SK-N-SH (cell line): ENCODE measurements at regions not wholly inside any gene's neighbourhood (a gene's known extent, or its start where the extent isn't known, plus 50 kb on each side); places are given as distances from the start of the nearest gene placed in this dataset.

Experiments used
- CTCF ChIA-PET: fragments of 300-600, 350-600 bp; formaldehyde crosslinking; extraction: SDS; loops from one replicate; lab custom pipeline; 2021; lab: Yijun Ruan, JAX
- POLR2A ChIA-PET: fragments of 350-600 bp; sonication (Branson Sonifier 250); formaldehyde crosslinking; extraction: SDS; loops from one replicate; lab custom pipeline; 2020; ENCODE audit warnings: antibody characterized with exemption, inconsistent platforms; lab: Yijun Ruan, JAX
- DNase-seq: peaks from one replicate; pipeline ENCODE4 v3.0.0; 2012
- H2AFZ ChIP-seq: fragments of 200-600 bp; sonication (generic); 2 replicates; pipeline ENCODE4 v1.8.1; 2016; ENCODE audit warnings: antibody characterized with exemption, mild to moderate bottlenecking, low read depth
- H3F3A ChIP-seq: fragments of 200-600 bp; sonication (generic); replicated peaks from 2 replicates; pipeline ENCODE3; 2016; ENCODE audit warnings: antibody characterized with exemption, mild to moderate bottlenecking; ENCODE audit not compliant: insufficient read depth
- H3K27ac ChIP-seq, 2 experiments: fragments of 200-500 bp in 1 of 2; fragments of 200-600 bp in 1 of 2; sonication (Bioruptor generic) in 1 of 2; sonication (generic), shearing (Covaris generic) in 1 of 2; 2 replicates each; pipeline versions ENCODE4 v1.5.1 to v1.6.1; 2014 to 2016; ENCODE audit warnings: low read depth in 2 of 2, inconsistent platforms in 1 of 2, low read length in 1 of 2, mild to moderate bottlenecking in 1 of 2, mixed read lengths in 1 of 2
- H3K27me3 ChIP-seq: fragments of 200-600 bp; sonication (generic), shearing (Covaris generic); 2 replicates; pipeline ENCODE4 v1.6.1; 2016; ENCODE audit warnings: mixed run types; ENCODE audit not compliant: insufficient read depth
- H3K36me3 ChIP-seq, 2 experiments: fragments of 200-500 bp in 1 of 2; fragments of 200-600 bp in 1 of 2; sonication (Bioruptor generic) in 1 of 2; sonication (generic) in 1 of 2; replicated peaks in 1 of 2; 2 replicates each; pipeline versions ENCODE3 to v1.5.1; 2014 to 2016; ENCODE audit warnings: low read length in 1 of 2, mild to moderate bottlenecking in 1 of 2; ENCODE audit not compliant: insufficient read depth in 2 of 2, control insufficient read depth in 1 of 2
- H3K4me1 ChIP-seq, 2 experiments: fragments of 200-500 bp in 1 of 2; fragments of 200-600 bp in 1 of 2; sonication (Bioruptor generic) in 1 of 2; sonication (generic), shearing (Covaris generic) in 1 of 2; 2 replicates each; pipeline versions ENCODE4 v1.5.1 to v1.6.1; 2014 to 2016; ENCODE audit warnings: low read depth in 1 of 2, low read length in 1 of 2, mixed run types in 1 of 2; ENCODE audit not compliant: insufficient read depth in 2 of 2, control insufficient read depth in 1 of 2
- H3K4me2 ChIP-seq: fragments of 200-600 bp; sonication (generic), shearing (Covaris generic); 2 replicates; pipeline ENCODE4 v1.6.1; 2017; ENCODE audit warnings: mixed run types
- H3K4me3 ChIP-seq, 2 experiments: fragments of 200-500 bp in 1 of 2; fragments of 200-600 bp in 1 of 2; sonication (Bioruptor generic) in 1 of 2; sonication (generic), shearing (Covaris generic) in 1 of 2; 2 replicates each; pipeline versions ENCODE4 v1.5.1 to v1.8.1; 2014 to 2016; ENCODE audit warnings: low read depth in 2 of 2, inconsistent platforms in 1 of 2, low read length in 1 of 2, mild to moderate bottlenecking in 1 of 2, mixed read lengths in 1 of 2, moderate library complexity in 1 of 2
- H3K79me2 ChIP-seq: fragments of 200-600 bp; sonication (generic); 2 replicates; pipeline ENCODE4 v1.8.1; 2017; ENCODE audit warnings: mild to moderate bottlenecking; ENCODE audit not compliant: insufficient read depth
- H3K9ac ChIP-seq: fragments of 200-600 bp; sonication (generic); 2 replicates; pipeline ENCODE4 v1.6.1; 2017; ENCODE audit warnings: mixed run types
- H3K9me2 ChIP-seq: fragments of 200-600 bp; sonication (generic); 2 replicates; pipeline ENCODE4 v1.6.1; 2017; ENCODE audit warnings: mixed run types
- H3K9me3 ChIP-seq: fragments of 200-600 bp; sonication (generic); 2 replicates; pipeline ENCODE4 v1.6.1; 2017; ENCODE audit warnings: mixed run types, mild to moderate bottlenecking, moderate library complexity
- H4K20me1 ChIP-seq: fragments of 200-600 bp; sonication (generic); 2 replicates; pipeline ENCODE4 v1.6.1; 2017; ENCODE audit warnings: mild to moderate bottlenecking, mixed run types; ENCODE audit not compliant: insufficient read depth
- CHD2 ChIP-seq: fragments of 150-350 bp; IDR thresholded peaks from 2 replicates; pipeline ENCODE4 v1.6.1; 2018; ENCODE audit warnings: low read length; ENCODE audit not compliant: partially characterized antibody
- ELF1 ChIP-seq: IDR thresholded peaks from 2 replicates; pipeline ENCODE4 v1.4.0; 2012
- FOSL2 ChIP-seq: IDR thresholded peaks from 2 replicates; pipeline ENCODE4 v1.4.0; 2012; ENCODE audit warnings: low read depth, mild to moderate bottlenecking, moderate library complexity, borderline replicate concordance
- FOXJ3 ChIP-seq: sonication (generic); formaldehyde crosslinking; IDR thresholded peaks from 2 replicates; pipeline ENCODE4 v1.5.1; 2020; ENCODE audit warnings: mild to moderate bottlenecking, missing genetic modification reagents
- FOXM1 ChIP-seq: IDR thresholded peaks from 2 replicates; pipeline ENCODE4 v1.4.0; 2012; ENCODE audit warnings: low read depth, mild to moderate bottlenecking
- GABPA ChIP-seq: IDR thresholded peaks from 2 replicates; pipeline ENCODE4 v1.4.0; 2012; ENCODE audit warnings: low read depth, mild to moderate bottlenecking
- IRF3 ChIP-seq: fragments of 150-350 bp; IDR thresholded peaks from 2 replicates; pipeline ENCODE4 v1.6.1; 2016; ENCODE audit warnings: mild to moderate bottlenecking, low read depth, low read length
- NRF1 ChIP-seq: IDR thresholded peaks from 2 replicates; pipeline ENCODE4 v1.6.1; 2012; ENCODE audit warnings: low read depth, mild to moderate bottlenecking, low read length
- RCOR1 ChIP-seq: fragments of 150-350 bp; IDR thresholded peaks from 2 replicates; pipeline ENCODE4 v1.6.1; 2017; ENCODE audit warnings: antibody characterized with exemption, low read length
- REST ChIP-seq: IDR thresholded peaks from 2 replicates; pipeline ENCODE4 v1.6.1; 2012; ENCODE audit warnings: mild to moderate bottlenecking, low read depth, low read length, moderate library complexity
- RFX5 ChIP-seq: IDR thresholded peaks from 2 replicates; pipeline ENCODE4 v1.6.1; 2012; ENCODE audit warnings: mild to moderate bottlenecking, improper control_type of control experiment, low read length
- SMC3 ChIP-seq: IDR thresholded peaks from 2 replicates; pipeline ENCODE4 v1.6.1; 2012; ENCODE audit warnings: low read depth, low read length, improper control_type of control experiment
- TAF1 ChIP-seq: IDR thresholded peaks from 2 replicates; pipeline ENCODE4 v1.6.1; 2012; ENCODE audit warnings: low read depth, mild to moderate bottlenecking, low read length, moderate library complexity, borderline replicate concordance
- TCF12 ChIP-seq: IDR thresholded peaks from 2 replicates; pipeline ENCODE4 v1.4.0; 2012
- WGBS: methylation state at CpG from one replicate; pipeline ENCODE4 v1.1.6; 2017; ENCODE audit warnings: low lambda C conversion rate; 5-methylcytosine and 5-hydroxymethylcytosine counted together
- TF ChIP-seq, protein P1 (sequence below): IDR thresholded peaks from 2 replicates; pipeline ENCODE4 v1.4.0; 2012; ENCODE audit warnings: low read depth, borderline replicate concordance
- TF ChIP-seq, protein P2 (sequence below): IDR thresholded peaks from 2 replicates; pipeline ENCODE4; 2012

- no peak for TF ChIP-seq TAF1
- TF ChIP-seq, protein P1, sequence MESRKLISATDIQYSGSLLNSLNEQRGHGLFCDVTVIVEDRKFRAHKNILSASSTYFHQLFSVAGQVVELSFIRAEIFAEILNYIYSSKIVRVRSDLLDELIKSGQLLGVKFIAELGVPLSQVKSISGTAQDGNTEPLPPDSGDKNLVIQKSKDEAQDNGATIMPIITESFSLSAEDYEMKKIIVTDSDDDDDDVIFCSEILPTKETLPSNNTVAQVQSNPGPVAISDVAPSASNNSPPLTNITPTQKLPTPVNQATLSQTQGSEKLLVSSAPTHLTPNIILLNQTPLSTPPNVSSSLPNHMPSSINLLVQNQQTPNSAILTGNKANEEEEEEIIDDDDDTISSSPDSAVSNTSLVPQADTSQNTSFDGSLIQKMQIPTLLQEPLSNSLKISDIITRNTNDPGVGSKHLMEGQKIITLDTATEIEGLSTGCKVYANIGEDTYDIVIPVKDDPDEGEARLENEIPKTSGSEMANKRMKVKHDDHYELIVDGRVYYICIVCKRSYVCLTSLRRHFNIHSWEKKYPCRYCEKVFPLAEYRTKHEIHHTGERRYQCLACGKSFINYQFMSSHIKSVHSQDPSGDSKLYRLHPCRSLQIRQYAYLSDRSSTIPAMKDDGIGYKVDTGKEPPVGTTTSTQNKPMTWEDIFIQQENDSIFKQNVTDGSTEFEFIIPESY = no peak
- TF ChIP-seq, all 33 proteins: peak for 0
Measured at GRCh38 chr15:87727073-87727472, 529.5 kb downstream of the NTRK3 start (continued).

- no peak overlapping the region for H3K4me3 ChIP-seq
- POLR2A ChIA-PET = no interaction called here
Measured at GRCh38 chr15:87724330-87724729, 532.2 kb downstream of the NTRK3 start.

DNA sequence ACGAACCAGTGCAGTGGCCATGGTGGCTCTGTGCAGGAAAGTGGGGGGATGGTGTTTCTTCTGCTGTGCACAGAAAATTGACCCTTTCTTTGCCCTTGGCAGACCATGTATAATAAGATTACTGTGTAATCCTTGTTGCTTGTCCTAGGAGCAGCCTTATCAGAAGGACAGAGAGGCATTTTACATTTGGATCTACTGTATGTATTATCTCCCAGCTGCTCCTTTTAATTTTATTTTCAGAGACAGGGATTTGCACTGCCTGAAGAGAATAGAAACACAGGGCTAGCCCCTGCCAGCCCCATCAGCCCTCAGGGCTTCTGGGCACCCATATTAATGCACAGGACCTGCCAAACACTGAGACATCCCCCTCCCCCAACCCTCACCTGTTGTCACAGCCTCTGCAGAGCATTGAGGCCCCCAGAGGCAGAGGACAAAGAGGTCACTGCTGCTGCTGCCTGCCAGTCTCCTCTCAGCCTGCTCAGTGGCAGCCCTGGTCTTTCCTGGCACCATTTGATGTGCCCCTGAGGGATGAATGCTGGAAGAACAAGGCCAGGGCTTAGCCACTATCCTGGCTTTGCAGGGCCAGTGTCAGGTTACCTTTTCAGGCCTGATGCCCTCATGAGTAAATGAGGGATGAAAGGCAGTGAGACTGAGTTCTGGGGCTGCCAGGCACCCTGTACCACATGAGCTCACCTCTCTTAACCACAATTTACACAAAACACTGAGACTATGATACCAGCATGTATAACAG lies 533.4 kb downstream of the NTRK3 start:
- H3K9me3 ChIP-seq = no peaks in the 10 kb centered on the region
- H3K36me3 ChIP-seq = no peaks in the 10 kb centered on the region
- no peak overlapping the region for H2AFZ ChIP-seq
- 67% methylated on average over 1 of the region's 1 CpG for WGBS
- peaks cover 0 to 36% of the 10 kb centered on the region in 2 experiments; a peak in 2 of 4 replicates for H3K4me1 ChIP-seq
- POLR2A ChIA-PET = interaction anchor here (0.9 kb wide), 1 partner anchor 12 kb away, joined by 3 read pairs; no protein-coding TSS in a partner anchor
- H3K79me2 ChIP-seq = no peaks in the 10 kb centered on the region
- H3K27ac ChIP-seq = peak overlapping the region in 1 of 2 experiments; percentile 98; a peak in 2 of 4 replicates
- no peaks in the 10 kb centered on the region for H3K27me3 ChIP-seq
- peak; percentile 68 for DNase-seq
- no peak overlapping the region for H3K4me2 ChIP-seq
- H3K9me2 ChIP-seq = no peaks in the 10 kb centered on the region
- H3K4me3 ChIP-seq = no peak overlapping the region
- CTCF ChIA-PET = interaction anchor here (1.0 to 2.0 kb wide), 7 partner anchors 9 to 524 kb away, joined by 3 to 5 read pairs (median 3); no protein-coding TSS in a partner anchor
- H3F3A ChIP-seq = no peaks in the 10 kb centered on the region
- H3K9ac ChIP-seq = no peak overlapping the region
- no peaks in the 10 kb centered on the region for H4K20me1 ChIP-seq
- TF ChIP-seq FOSL2 (no peak), TCF12 (0 out of 2 replicates have a peak, but pooled peaks have one; percentile 11), SMC3 (peak; percentile 10; the same call in 1 of the 2 replicates), CHD2 (peak; percentile 90), FOXJ3 (CRISPR knock-in tag) (peak; percentile 91), FOXM1 (no peak), REST (no peak), GABPA (no peak), NRF1 (no peak), IRF3 (no peak), RFX5 (0 out of 2 replicates have a peak, but pooled peaks have one; percentile 58)

More at GRCh38 chr15:87724330-87724729, 532.2 kb downstream of the NTRK3 start:
- H4K20me1 ChIP-seq = no peaks in the 10 kb centered on the region
- H3K9me2 ChIP-seq = no peaks in the 10 kb centered on the region
- H3K36me3 ChIP-seq = no peaks in the 10 kb centered on the region
- peak overlapping the region in 1 of 2 experiments; percentile 98; a peak in 2 of 4 replicates for H3K27ac ChIP-seq
- H3K79me2 ChIP-seq = no peaks in the 10 kb centered on the region
- no peak overlapping the region for H3K4me2 ChIP-seq
- WGBS = 71% methylated on average over 7 of the region's 7 CpGs
- H3K9me3 ChIP-seq = no peaks in the 10 kb centered on the region
- CTCF ChIA-PET = interaction anchor here (1.0 to 1.7 kb wide), 3 partner anchors 9 to 165 kb away, joined by 3 to 5 read pairs (median 3); no protein-coding TSS in a partner anchor
- DNase-seq = no peak
- H3F3A ChIP-seq = no peaks in the 10 kb centered on the region
- no peaks in the 10 kb centered on the region for H3K27me3 ChIP-seq
- H3K9ac ChIP-seq = no peak overlapping the region
- peaks cover 0 to 36% of the 10 kb centered on the region in 2 experiments; a peak in 2 of 4 replicates for H3K4me1 ChIP-seq
- no peak for TF ChIP-seq FOXM1
- TF ChIP-seq RCOR1 = no peak
- TF ChIP-seq ELF1 = no peak
- no peak for TF ChIP-seq NRF1
- no peak for TF ChIP-seq CHD2
- TF ChIP-seq, protein P2, sequence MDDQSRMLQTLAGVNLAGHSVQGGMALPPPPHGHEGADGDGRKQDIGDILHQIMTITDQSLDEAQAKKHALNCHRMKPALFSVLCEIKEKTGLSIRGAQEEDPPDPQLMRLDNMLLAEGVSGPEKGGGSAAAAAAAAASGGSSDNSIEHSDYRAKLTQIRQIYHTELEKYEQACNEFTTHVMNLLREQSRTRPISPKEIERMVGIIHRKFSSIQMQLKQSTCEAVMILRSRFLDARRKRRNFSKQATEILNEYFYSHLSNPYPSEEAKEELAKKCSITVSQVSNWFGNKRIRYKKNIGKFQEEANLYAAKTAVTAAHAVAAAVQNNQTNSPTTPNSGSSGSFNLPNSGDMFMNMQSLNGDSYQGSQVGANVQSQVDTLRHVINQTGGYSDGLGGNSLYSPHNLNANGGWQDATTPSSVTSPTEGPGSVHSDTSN = no peak
- H2AFZ ChIP-seq = no peak overlapping the region
